GM18519 (cell line): ENCODE measurements at regions not wholly inside any gene's neighbourhood (a gene's known extent, or its start where the extent isn't known, plus 50 kb on each side); places are given as distances from the start of the nearest gene placed in this dataset.

Source experiments
- ATAC-seq: cut with Tn5 transposase; IDR thresholded peaks from one replicate; pipeline ENCODE4 v1.9.1; 2021; ENCODE audit warnings: mild to moderate bottlenecking, moderate library complexity; ENCODE audit not compliant: unreplicated experiment, low FRiP score

DNA sequence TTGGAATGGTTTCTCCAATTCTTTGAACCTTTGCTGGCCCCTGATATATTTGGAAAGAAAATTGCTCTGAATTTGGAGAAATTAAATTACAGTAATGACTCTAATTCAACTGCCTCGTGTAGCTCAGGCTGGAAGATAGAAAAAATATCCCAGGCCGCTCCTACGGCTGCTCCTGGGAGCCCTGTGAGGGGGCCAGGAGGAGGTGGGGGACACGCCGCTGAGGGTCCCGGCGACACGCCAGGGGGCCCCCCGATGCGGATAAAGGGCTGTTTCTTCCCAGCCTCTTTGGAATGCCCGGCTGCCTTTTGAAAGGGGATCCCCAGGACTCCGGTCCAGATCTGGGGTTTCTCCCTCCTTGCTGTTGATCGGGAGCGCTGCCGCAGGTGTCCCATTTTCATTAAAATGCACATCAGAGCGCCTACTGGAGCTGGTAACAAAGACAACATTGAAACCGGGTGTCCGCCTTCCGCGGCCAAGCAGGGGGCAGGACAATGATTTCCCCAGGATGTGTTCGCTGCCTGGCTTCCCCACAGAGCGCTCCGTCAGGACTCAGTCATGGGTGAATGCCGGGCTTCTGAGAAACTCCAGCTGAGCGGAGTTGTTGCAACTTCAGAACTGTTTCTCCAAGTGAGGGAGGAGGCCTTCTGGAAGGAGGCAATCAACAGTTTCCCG lies 200.1 kb upstream of the KBTBD8 start:
- no peak for ATAC-seq

DNA sequence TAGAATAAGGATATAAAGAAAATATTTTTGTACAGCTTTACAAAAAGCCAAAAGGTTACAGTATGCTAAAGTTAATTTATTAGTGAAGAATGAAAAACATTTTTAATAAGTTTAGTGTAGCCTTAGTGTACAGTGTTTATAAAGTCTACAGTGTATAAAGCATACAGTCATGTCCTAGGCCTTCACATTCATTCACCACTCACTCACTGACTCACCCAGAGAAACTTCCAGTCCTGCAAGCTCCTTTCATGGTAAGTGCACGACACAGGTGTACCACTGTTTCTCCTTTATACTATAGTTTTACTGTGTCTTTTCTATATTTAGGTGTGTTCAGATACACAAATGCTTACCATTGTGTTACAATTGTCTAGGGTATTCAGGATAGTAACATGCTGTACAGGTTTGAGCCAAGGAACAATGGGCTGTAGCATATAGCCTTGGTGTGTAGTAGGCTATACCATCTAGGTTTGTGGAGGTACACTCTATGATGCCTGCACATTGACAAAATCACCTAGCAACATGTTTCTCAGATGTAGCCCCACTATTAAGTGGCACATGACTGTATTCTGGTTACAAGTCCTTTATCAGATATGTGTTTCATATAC lies 197.1 kb upstream of the KBTBD8 start:
- no peak for ATAC-seq

DNA sequence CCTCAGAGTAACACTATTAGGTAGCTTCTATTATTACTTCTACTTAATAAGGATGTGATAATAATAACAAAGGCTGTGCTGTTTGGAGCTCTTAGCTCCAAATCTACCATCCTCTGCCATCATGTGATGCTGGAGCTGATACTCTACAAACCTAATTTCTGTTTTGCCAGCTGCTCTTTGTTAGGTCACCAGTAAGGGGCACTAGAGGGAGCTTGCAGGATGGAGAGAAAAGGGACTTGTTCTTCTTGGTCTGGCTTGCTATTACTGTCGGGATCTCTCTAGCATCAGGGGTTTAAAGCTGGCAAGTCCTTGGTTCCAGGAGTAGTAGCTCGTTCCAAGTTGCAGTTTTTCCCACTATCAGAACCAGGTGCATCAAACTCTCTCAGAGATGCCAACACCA lies 194.9 kb upstream of the KBTBD8 start:
- ATAC-seq = no peak

DNA sequence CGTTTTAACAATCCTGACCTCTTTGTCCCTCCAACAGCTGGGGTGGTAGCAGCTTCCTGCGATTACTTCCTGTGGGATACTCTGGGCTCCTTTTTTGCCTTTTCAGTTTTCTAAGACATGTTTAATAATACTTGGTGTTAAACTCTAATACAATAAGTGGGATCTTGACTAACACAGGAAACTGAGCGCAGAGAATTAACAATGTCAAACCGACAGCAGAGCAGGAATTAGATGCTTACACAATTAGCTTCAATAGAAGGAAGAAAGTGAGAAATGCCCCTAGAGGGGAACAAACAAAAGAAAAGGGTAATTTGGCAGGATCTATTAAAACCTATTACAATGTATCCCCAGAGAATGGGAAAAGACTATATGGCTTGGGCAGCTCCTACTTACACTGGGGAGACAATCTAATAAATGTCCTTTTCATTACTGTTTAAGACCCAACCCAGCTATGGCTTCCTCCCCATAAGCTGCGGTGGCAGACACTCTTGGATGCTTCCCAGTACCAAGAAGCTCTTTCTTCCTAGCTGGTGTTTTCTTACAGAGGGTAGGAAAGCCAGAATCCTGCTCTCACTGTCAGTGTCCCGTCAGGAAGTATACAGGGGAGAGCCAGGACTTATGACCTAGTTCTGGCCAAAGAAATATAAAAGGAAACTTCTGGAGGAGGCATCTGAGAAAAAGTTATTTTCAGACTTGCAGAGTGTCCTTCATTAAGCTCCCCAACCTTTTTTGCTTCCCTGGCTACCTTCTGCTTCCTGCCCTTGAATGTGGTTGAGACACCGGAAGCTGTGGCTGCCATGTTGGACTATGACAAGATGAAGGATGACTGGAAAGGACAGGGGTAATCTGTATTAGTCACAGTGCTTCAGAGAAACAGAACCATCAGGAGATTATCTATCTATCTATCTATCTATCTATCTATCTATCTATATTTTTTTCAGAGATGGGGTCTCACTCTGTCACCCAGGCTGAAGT lies 194.1 kb upstream of the KBTBD8 start:
- no peak for ATAC-seq

DNA sequence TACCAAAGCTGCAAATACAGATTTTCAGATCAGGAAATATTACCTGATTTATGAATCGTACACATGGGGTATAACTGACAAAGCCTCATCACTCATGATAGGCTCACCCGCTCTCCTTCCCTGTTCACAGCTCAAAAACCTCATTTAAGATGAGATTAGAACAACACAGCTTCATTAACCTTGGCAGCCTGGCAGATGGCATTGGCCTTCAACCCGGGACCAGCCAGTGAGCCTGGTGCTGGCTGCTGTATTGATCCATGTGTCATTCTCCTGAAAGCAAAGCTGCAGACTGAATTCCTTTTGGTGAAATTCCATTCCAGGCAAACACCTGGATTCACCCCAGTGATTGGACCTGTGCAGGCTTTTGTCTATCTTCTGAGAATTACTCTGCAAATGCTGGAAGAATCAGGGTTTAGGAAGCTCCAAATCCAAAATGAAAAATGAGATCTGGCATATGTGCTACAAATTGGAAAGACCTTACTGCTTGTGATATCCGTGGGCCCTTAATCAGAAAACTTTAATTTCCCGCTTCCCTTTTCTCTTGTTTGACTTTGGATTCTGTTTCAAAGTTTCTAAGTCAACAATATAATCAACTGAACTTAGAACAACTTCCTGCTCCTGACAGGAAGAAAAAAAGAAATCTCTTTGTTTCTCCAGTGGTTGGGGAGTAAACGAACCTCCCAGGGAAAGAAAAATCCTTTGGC lies 189.1 kb upstream of the KBTBD8 start:
- no peak for ATAC-seq

DNA sequence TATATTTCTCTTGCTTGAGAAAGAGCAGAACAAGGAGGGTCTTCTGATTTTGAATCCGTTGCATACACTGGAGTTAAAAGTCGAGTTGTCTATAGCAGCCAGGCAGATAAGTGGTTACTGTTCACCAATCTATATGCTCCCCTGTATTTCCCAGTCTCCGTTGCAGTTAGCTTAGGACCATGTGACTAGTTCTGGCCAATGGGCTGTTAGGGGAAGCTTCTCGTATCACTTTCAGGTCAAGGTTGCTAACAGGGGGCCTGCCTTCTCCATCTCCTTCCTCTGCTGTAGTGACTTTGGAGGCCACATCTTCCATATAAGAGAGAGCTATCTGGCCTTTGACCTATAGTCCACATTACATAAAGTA lies 188.5 kb upstream of the KBTBD8 start:
- ATAC-seq = no peak

DNA sequence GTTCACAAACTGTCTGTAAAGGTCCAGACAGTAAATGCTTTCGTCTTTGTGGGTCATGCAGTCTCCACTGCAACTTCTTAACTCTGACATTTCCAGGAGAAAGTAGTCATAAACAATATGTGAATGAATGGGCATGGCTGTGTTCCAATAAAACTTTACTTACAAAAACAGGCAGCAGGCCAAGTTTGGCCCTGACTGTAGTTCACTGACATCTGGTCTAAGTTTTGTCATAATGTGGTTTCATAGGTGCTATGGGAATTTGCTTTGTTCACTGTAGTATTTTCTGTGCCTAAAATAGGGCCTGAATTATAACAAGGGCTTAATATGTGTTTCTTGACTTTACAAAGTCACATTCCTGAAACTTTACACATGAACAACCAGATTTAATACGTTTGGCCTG lies 186.0 kb upstream of the KBTBD8 start:
- no peak for ATAC-seq

DNA sequence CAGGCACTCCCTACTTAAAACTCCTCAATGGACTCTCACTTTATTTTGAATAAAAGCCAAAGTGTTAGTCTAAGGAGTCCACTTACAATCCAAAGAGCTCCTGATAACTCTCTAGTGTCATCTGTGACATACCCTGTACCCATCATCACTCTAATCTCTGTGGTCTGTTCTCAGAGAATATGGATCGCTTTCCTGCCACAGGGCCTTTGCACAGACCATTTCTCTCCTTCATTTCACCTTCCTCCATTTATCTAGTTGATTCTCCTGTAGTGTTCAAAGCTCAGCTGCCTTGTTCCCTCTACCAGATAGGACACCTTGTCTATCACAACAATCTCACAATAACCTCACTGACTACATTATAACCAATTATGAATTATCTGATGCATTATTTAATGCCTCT lies 185.4 kb upstream of the KBTBD8 start:
- ATAC-seq = no peak

DNA sequence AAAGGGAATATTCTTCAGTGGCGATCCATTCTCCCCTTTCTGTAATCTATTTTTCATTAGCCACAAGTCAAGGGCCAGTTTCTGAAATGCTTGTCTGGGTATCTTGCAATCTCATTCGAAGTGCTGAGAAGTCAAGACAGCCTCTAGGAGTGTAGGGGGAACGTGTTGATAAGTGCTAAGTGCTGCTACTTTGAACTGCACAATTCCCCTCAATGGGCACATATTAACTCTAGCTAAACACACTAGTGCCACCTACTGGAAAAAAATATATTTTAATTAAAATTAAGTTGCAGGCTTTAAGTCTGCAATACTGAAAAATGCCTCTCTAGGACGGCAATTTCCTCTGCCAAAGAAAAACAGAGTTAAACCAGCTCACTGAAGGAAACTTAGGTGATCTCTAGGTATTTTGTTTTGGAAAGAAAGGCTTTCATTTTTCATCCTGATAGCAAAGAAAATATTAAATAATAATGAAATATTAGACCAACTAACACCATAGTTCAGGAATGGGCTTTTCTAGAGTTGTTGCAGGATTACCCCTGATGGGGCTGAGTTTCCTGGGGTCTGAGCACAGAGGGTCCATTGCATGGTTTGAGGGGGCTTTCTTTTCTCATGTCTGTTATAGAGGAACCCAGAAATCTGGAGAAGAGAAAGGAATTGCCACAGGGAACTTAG lies 181.9 kb upstream of the KBTBD8 start:
- peak; percentile 74 for ATAC-seq

DNA sequence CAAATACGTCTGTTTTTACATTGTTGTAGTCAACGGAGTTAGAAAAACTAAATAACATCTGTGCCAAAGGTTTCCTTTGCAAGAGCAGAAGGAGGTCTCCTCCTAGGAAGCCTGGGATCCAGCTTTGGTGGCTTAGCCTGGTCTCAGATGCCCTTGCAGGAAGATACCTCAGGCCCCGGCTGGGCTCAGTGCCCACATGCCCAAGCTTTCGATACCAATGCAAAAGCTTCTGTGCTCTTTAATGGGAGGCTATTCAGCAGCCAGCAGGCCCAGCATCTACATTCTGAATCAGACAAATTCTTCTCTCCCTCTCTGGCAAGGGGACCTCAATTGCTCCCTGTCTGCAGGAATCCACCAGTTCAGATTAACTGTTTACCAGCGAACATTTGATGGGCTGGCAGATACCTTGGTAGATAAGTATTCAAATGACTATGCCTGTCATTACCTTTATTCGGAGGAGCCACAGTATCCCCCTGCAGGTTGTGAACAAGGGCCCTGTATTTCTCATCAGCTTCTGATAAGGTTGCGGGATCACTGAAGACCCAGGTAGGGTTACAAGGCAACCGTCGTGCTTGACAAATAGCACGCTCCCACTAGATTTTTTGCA lies 180.1 kb upstream of the KBTBD8 start:
- ATAC-seq = no peak

DNA sequence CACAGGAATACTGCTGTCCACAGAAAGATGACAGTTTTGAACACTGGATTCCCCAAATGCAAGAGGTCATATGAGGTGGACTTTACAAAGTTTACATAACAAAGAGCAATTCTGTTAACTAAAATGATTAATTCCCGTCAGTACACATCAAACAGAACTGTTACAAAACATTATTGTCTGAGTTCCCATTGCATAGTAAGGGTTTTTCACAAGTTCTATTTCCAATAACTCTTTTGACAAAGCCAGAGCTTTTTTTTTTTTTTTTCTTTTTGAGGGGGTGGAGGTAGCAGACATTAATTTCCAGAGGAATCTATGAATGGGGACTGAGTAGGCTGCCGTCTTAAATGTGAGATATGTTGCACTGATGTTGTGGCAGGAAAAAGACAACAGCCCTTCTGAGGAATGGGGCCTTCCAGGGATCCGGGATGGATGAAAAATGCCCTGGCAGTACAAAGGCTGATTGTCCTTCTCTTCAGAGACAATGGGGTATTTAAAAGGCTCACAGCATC lies 178.1 kb upstream of the KBTBD8 start:
- ATAC-seq = no peak

DNA sequence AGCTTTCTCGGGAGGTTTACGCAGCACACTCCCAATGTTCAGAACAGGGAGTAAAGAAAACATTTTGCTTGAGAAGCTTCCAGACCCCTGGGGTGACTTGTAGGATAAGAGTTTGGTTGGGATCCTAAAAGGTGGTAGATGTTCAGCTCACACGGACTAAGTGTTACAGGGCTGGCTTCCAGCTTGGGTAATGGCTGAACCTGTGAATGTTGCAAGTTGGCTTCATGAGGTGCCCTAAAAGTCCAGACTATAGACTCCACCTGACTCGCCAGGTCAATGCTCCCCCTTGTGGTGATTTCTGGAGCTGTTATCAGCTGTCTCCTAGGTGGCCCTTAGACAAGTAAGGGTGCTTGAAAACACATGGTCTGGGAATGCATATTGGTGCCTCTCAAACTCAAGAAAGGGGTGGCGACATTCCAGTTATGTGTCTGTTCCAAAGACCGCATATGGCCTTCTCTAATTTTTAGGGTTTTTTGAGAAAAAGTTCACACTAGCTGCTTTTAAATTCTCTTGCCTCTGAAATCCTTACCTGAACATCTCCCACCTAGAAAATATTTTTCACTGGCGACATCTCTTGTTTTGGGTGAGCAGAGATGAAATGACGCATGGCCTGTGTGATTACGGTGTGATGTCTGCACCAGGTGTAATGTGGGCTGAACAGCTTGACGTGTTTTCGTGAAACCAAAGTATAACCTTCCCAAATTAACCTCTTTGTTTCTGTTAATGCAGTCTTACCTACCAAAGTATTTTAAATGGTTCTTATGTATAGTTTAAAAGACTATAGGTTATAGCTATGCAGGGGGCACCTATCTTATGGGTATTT lies 175.7 kb upstream of the KBTBD8 start:
- ATAC-seq = no peak

DNA sequence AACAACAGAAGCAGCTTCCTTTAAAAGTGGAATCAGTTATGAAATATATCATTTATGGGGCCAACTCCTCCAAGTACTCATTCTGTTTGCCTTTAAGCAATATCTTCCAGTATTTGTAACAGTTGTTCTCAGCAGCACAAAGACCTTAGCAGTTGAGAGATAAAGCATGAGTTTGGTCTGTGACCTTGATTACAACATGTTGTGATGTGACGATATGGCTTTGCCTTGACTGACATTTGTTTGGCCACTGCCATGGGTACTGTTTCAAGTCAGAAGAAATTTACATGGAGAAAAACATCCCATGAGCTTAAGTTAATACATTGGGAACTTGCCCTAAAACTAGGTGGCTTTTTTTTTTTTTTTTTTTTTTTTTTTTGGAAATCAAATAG lies 175.1 kb upstream of the KBTBD8 start:
- ATAC-seq = no peak

DNA sequence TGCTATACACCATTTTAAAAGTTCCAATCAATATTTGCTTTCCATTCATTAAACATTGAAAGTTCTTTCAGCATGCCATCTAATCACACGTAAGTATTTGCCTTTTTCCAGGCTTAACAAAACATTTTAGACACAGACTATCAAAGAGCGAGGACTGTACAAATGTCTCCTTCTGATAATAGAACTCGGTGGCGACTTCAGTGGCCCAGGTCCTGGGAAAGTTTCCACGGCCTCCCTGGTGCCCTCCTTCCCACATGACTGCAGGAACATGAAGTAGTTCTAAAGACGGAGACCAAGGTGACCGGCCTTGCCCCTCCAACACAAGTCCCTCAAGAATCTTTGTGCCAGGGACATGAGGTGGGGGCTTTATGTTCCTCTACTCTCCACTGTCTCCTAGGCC lies 174.6 kb upstream of the KBTBD8 start:
- ATAC-seq = no peak

DNA sequence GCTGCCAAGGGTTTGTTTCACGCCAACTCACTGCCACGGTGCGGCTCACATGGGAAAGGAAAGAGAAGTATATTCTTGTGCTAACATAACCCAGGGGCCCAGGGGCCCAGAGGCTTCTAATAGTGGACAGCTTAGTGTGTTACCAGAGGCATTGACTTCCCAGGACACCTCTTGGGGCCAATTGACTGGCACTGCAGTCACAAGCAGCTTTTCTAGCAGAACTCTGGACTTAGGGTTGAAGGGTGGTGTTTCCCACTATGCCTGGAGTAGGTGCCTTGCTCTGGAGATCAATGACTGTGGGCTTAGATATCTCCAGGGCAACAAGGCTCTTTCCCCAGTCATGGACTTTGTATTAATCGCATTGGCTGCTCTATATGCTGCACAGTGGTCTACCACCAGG lies 172.7 kb upstream of the KBTBD8 start:
- no peak for ATAC-seq

DNA sequence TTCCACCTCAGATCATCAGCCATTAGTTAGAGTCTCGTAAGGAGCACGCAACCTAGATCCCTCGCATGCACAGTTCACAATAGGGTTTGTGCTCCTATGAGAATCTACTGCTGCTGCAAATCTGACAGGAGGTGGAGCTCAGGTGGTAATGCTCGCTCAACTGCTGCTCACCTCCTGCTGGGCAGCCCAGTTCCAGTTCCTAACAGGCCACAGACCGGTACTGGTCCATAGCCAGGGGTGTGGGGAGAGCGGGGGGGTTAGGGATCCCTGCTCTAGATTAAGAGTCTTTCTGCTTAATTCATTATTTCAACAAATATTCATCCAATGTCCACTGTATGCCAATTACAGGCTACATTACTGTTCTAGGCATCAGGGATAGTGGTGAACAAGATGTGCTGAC lies 170.4 kb upstream of the KBTBD8 start:
- no peak for ATAC-seq

DNA sequence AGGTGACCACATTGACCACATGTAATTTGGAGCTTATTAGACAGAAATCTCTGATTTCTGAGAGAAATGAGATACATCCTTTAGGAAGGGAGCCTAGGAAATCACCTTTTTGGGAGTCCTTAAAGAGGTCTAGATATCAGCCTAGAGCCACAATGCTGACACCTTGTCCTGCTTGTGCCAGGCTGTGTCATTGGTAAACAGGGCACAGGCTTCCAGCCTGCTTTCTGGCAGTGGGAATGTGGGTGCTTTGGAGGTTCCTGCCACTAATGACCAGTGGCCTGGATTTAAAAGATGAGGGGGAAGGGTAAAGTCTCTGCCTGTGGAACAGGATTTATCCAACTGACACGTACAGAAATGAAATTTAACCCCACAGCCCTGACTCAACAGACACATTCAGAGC lies 169.8 kb upstream of the KBTBD8 start:
- ATAC-seq = no peak

DNA sequence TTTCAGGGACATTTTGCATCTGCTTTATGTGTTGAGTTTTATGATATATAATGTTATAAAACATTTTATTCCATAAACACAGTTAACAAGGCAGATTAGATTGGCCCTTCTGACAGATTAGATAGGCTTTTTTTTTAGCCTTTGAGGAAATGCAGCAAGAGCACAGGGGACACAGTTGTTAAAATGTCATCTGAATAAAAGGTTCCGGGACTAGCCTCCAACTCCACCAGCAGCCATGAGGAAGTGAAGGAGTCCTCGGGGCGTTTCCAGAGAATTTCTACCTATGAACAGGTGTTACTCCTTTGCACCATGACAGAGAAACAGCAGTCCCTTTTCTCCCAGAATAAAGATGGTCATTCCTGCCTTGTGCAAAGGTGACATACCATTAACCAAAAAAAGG lies 167.8 kb upstream of the KBTBD8 start:
- no peak for ATAC-seq

DNA sequence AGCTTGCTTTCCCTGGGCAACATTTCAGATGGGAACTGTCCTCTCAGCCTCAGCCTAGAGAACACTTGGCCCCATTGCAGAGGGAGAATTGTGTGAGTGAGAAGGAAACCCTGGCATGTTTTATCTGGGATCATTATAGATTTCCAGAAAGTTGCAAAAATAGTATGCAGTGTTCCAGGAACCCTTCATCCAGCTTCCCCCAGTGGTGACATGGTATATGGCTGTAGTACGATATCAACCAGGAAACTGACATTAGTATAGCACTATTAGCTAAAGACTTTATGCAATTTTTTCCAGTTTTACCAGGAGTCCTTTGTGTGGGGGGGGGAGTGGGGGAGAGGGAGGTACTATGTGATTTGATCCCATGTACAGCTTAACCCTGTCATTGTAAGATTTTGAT lies 166.2 kb upstream of the KBTBD8 start:
- ATAC-seq = no peak
